ENCODE measurements at regions not wholly inside any gene's neighbourhood (a gene's known extent, or its start where the extent isn't known, plus 50 kb on each side); places are given as distances from the start of the nearest gene placed in this dataset.

- no peaks in the 10 kb centered on the region for H4K20me1 ChIP-seq (ENCODE audit: control insufficient read depth, insufficient read depth, insufficient read length)
Measured at GRCh38 chr1:18056545-18056944, 51.1 kb upstream of the IGSF21 start.

More at GRCh38 chr1:18056545-18056944, 51.1 kb upstream of the IGSF21 start:
- H3K18ac ChIP-seq (ENCODE audit: insufficient read length, low read depth, low read length) = no peak overlapping the region
- H3K4me1 ChIP-seq (ENCODE audit: insufficient read depth, low read length) = no peaks in the 10 kb centered on the region
- no peaks in the 10 kb centered on the region for H3K79me2 ChIP-seq (ENCODE audit: insufficient read depth, low read length)
- no peak for DNase-seq
- no peak overlapping the region for H3K9ac ChIP-seq (ENCODE audit: extremely low read depth, insufficient read length, low read length)
- H3K27ac ChIP-seq (ENCODE audit: insufficient read length, low read depth, low read length) = no peak overlapping the region
- no peak for TF ChIP-seq CTCF (conservative IDR thresholded peaks at IDR 0.05)
- no peaks in the 10 kb centered on the region for H3K9me3 ChIP-seq (ENCODE audit: control insufficient read depth, low read depth, low read length)
- H2BK12ac ChIP-seq (ENCODE audit: insufficient read length, low read depth, low read length) = no peak overlapping the region
- no peaks in the 10 kb centered on the region for H3K36me3 Mint-ChIP-seq (ENCODE audit: insufficient read depth in 1 of 3, low read depth in 3 of 3)
- H3K23ac ChIP-seq (ENCODE audit: insufficient read length, low read depth, low read length) = no peak overlapping the region
- H3K4me2 ChIP-seq (ENCODE audit: insufficient read depth, insufficient read length, low read length) = no peak overlapping the region
- H3K14ac ChIP-seq (ENCODE audit: insufficient read depth, low read length) = no peak overlapping the region
- H3K4ac ChIP-seq (ENCODE audit: low read depth, low read length) = no peak overlapping the region
- H3K9me3 Mint-ChIP-seq = no peaks in the 10 kb centered on the region
- H4K91ac ChIP-seq (ENCODE audit: insufficient read length, low read depth, low read length) = no peak overlapping the region
- H3K79me1 ChIP-seq (ENCODE audit: insufficient read depth, low read depth, low read length, poor library complexity, severe bottlenecking) = no peaks in the 10 kb centered on the region
- H3T11ph ChIP-seq (ENCODE audit: low read length) = no peak overlapping the region
- H4K5ac ChIP-seq (ENCODE audit: insufficient read length, low read depth, low read length) = no peak overlapping the region
- peaks cover 61% of the 10 kb centered on the region for H3K27me3 Mint-ChIP-seq (ENCODE audit: low read depth)
- H3K27ac Mint-ChIP-seq = no peak overlapping the region
- H2BK5ac ChIP-seq (ENCODE audit: insufficient read length, low read length) = no peak overlapping the region
- H3K23me2 ChIP-seq (ENCODE audit: insufficient read length, low read depth, low read length, poor library complexity, severe bottlenecking) = no peaks in the 10 kb centered on the region
- no peak overlapping the region for H4K8ac ChIP-seq (replicated peaks; ENCODE audit: insufficient read length, low read depth, low read length)
- no peaks in the 10 kb centered on the region for H3K27me3 ChIP-seq (ENCODE audit: insufficient read depth, low read length)
- H2AK5ac ChIP-seq (ENCODE audit: insufficient read length, low read length) = no peak overlapping the region
- H2BK20ac ChIP-seq (ENCODE audit: low read depth, low read length, poor library complexity, severe bottlenecking) = no peak overlapping the region
- no peak overlapping the region for H3K4me3 Mint-ChIP-seq
- no peak overlapping the region for H2BK15ac ChIP-seq (ENCODE audit: low read depth, low read length)
- H3K56ac ChIP-seq (ENCODE audit: insufficient read length, low read depth, low read length) = no peak overlapping the region
- H3K4me1 Mint-ChIP-seq = peaks cover 10 to 19% of the 10 kb centered on the region in 2 experiments; a peak in 3 of 4 replicates
- no CpG with 5 or more reads among the region's 1 CpG for WGBS (ENCODE audit: extremely low coverage, insufficient read length, low lambda C conversion rate)
- H2AFZ ChIP-seq (ENCODE audit: low read length) = no peak overlapping the region
- H2BK120ac ChIP-seq (ENCODE audit: low read depth, low read length, poor library complexity, severe bottlenecking) = no peak overlapping the region

All from H9 (cell line).